ENCODE measurements at regions not wholly inside any gene's neighbourhood (a gene's known extent, or its start where the extent isn't known, plus 50 kb on each side); places are given as distances from the start of the nearest gene placed in this dataset.
"Not testable (repeated sequence)": the region's sequence is repeated elsewhere in the genome, so short reads cannot be mapped to it uniquely, and the experiment has no call there.

DNA sequence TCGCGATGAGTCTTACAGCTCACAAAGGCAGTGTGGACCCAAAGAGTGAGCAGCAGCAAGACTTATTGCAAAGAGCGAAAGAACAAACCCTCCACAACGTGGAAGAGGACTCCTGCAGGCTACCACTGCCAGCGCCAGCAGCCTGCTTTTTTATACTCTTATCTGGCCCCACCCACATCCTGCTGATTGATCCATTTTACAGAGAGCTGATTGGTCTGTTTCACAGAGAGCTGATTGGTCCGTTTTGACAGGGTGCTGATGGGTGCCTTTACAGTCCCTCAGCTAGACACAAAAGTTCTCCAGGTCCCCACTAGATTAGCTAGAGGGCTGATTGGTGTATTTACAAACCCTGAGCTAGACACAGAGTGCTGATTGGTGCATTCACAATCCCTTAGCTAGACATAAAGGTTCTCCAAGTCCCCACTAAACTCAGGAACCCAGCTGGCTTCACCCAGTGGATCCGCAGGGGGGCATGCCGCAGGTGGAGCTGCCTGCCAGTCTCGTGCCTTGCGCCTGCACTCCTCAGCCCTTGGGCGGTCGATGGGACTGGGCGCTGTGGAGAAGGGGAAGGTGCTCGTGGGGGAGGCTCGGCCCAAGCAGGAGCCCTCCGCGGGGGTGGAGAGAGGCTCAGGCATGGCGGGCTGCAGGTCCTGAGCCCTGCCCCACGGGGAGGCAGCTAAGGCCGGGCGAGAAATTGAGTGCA is 75.7 kb downstream of the QDPR start:
- DNase-seq, result not testable (repeated sequence)

DNA sequence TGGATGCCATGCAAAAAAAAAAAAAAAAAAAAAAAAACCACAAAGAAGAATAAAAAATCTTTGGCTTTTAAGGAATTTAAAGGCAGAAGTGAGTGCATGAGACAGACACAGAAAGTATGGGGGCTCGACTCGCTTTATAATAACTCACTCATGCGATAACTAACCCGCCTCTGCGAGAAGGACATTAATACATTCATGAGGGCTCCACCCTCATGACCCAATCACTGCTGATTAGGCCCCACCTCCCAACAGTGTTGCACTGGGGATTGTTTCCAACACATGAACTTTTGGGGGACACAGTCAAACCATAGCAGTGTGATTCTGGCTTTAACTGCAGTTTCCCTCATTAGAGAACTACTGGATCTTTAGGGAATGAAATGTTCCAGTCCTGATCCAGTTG is 78.1 kb downstream of the QDPR start:
- no peak for DNase-seq

DNA sequence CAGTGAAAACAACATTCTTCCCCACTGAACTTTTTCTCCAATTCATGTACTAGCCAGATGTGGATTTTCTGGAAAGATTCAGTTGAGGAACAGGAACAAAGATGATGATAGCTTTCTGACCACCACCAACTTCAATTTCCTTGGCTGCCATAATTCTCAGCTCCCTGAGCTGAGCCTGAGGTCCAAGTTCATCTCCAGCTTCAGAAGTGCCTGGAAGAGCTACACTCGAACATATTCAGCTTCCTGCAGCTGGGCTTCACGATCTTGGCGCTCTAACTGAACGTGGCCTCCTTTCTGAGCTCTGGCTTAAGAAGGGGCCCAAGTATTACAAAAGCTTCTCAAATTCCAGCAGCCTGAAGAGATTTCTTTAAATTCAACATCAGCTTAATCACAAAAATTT is 83.9 kb downstream of the QDPR start:
- DNase-seq, result no peak

DNA sequence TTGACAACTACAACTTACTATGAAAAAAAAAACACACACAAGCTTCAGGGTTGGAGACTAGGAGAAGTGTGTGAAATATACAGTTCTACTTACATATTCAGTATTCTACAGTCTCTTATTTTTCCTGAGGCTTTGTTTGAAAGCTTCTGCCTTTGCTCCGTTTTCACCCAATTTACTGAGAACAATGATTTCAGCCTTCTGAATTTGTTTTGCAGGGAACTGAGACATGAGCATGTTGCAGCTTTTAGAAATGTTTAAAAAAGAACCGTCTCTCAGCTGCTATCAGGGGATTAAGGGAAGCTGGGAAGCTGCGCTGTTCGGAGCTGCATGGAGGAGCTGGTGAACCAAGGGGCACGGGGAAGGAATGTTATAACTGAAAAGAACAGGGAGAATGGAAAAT is 85.7 kb downstream of the QDPR start:
- DNase-seq, result no peak

DNA sequence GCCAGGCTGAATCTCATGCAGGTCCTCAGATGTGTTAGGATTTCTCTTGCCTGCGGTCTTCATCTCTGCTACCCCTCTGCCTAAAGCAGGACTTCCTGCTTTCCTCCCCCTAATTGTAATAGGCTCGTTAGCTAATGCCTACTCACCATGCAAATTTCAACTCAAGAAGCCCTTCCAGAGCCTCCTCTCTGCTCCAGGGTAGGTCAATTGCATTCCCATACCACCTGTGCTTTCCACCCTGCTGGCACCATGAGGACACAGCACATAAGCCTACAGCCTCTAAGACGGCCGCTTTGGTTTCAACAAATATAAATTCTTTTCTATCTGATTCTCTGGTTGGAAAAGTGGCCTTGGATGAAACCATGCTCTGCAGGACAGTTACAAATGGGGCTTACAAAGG is 93.9 kb downstream of the QDPR start:
- DNase-seq, result no peak

DNA sequence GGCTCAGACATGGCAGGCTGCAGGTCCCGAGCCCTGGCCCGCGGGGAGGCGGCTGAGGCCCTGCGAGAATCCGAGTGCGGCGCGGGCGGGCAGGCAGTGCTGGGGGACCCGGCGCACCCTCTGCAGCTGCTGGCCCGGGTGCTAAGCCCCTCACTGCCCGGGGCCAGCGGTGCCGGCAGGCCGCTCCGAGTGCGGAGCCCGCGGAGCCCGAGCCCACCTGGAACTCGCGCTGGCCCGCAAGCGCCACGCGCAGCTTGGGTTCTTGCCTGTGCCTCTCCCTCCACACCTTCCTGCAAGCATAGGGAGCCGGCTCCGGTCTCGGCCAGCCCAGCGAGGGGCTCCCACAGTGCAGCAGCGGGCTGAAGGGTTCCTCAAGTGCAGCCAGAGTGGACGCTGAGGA is 97.5 kb downstream of the QDPR start:
- no peak for DNase-seq

DNA sequence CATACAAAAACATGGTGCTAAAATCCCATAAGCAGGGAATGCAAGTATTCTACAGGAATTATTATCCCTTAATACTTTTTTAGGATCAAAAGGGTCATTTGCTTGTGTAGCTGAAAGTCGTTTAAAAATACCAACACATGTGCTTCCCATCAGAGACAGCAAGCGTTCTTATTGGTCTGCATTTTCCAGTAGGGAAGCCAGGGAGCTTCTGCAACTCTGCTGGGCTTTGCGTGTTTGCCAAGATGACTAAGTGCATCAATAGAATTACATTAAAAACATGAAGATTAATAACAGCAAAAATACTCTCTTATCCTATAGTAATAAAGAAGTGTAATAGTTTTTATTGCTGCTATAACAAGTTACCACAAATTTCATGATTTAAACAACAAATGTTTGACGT is 111.2 kb downstream of the QDPR start:
- DNase-seq, result no peak

DNA sequence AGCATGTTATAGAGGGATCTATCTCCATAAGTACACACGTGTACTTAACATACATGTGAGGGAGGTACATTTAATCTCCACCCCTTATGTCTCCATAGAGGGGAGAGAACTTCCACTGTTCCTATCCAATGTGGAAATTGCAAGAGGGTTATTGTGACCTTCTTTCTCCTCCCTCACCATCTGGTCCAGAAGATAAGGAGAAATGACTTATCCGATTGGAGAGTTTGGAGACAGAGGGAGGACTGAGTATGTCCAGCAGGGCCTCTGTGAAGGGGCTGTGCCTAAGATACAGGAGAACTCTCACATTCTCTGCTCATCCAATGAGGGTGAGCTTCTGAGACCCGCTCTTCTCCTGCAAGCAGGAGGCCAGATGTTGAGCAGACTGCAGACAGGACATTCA is 113.1 kb downstream of the QDPR start:
- DNase-seq, result no peak

DNA sequence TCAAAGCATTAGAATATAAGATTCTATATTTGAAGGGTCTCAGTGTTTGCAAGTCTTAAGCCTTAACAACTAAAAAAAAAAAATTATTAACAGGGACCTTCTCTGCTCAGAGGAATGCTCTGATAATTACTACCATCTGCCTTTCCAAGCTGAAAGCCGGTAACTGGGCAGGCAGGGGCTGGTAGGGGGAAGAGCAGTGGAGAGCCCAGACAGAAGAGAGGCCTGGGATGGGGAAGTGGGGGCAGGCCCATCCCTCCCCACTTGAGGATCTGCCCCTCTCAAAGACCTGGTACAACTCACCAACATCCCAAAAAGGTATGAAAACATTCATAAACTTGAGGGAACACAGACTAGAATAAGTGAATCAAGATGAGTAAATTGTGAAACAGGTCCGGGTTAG is 113.9 kb downstream of the QDPR start:
- no peak for DNase-seq

DNA sequence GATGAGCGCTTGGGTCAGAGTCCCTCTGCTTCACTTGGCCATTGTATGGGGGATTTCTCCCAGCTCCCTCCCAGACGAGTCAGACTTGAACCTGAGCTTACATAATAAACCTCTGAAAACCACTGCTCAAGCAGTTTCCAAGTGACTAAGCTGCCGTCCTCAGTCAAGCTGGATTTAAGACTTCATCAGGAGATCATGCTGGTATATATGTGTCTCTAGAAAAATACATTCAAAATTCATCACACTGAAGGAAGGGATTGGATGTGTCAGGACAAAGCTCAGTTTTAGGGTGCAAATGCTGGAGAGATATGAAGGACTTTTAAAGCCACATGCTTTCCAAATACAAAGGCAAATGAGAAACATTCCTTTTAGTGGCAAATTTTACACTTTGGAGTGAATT is 114.3 kb downstream of the QDPR start:
- DNase-seq, result no peak

DNA sequence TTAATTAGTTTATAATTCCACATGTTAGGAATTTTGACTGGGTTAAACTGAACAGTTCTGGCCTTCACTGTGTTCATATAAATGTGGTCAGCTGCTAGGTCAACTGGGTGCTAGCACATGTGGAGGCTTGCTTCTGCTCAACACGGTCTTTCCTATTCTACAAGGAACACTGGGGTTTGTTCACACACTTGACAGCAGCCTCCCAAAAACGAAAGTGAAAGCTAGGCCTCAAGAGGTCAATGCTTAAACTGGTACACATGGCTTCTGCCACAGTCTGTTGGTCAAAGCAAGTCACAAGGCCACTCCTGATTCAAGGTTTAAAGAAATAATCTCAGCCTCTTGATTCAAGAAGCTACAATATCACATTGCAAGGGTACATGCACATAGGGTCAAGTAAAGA is 126.5 kb downstream of the QDPR start:
- DNase-seq, result peak in 2 of 5 experiments; percentile 3 to 30

DNA sequence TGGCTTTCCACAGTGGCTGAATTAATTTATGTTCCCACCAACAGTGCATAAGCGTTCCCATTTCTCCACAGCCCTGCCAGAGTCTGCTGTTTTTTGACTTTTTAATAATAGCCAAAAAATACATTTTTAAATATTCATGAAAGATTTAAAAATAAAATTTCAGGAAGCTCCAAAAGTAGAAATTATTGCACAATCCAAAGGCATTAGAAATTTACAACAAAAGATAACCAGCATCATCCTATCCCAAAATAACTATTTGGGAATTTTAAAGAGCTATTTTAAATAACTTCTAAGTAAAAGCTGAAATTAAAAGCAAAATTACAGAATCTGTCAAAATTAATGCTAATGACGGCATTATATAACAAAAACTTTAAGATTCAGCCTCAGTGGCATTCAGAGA is 131.5 kb downstream of the QDPR start:
- DNase-seq, result no peak

DNA sequence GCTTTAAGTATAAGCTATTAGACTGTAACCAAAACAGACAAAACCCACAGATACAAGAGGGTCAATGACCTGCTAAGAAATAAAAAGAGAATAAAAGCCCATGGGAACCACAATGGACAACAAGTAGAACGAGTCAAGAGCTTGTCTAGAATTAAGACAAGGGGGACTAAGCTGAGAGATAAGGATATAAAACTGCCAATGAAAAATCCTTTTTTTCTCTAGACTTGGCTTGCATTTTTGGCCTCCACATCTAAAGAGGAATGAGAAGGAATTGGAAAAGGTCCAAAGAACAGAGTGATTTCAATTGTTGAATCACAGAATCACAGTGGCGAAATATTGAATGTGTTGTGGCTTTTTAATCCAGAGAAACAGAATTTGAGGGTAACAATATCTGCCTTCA is 135.7 kb downstream of the QDPR start:
- DNase-seq, result no peak

DNA sequence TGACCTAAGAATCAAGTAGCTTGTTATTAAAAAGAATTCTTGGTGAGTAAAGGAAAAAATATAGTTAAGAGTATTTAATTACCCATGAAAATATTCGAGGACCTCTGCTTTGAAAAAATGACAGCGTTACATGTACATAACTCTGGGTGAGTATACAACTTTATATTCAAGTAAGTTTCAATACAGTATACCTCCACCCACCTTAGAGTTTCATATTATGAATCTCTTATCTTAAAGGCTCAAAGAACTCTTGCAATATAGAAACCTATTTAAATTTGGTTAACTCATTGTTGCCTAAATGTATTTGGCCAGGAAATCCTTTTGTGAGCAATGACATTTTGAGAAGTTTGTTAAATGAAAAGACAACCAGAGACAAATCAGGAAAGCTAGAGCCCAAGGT is 138.2 kb downstream of the QDPR start:
- no peak for DNase-seq

DNA sequence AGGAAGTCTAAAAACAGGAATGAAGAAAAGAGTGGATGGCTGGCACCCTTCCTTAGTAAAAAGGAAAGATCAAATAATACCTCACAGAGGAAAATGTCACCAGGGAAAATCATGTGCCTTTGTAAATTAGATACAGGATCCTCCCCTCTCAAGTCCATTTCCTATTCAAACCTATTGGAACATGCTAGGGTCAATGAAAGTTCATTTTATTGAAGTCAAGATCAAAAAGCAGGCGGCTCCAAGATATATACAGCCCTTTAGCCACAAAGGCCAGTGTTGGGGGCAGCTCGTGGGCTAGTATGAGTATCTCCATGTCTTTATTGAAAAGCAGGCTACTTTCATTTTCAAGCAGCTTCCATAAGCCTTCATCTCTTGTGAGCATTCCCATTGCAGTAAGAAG is 141.1 kb downstream of the QDPR start:
- DNase-seq, result no peak

DNA sequence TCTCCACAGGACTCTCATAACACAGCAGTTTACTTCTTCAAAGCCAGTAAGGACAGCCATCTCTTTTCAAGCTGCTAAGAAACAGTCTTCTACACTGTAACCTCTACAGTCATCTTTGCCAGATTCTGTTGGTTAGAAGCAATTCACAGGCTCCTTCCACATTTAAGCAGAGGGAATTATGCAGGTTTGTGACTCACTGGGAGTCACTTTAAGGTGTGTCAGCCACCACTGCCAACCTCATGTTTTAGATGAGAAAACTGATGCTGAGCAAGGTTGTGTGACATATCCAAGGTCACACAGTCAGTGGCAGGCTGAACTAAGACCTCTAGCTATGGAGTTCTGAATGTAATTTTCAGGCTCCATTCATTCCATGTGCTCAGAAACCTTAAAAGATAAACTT is 143.5 kb downstream of the QDPR start:
- DNase-seq, result no peak

DNA sequence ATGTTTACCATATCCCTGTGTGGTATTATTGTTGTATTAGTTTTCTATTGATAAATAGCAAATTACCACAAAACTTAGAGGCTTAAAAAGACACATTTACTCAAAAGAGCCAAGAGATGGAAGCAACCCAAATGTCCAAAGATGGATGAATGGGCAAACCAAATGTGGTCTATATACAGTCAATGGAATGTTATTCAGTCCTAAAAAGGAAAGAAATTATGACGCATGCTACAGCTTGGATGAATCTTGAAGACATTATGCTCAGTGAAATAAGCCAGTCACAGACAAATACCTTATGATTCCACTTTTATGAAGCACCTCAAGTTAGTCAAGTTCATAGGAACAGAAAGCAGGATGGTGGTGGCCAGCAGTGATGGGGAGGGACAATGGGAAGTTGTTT is 144.7 kb downstream of the QDPR start:
- DNase-seq, result no peak

DNA sequence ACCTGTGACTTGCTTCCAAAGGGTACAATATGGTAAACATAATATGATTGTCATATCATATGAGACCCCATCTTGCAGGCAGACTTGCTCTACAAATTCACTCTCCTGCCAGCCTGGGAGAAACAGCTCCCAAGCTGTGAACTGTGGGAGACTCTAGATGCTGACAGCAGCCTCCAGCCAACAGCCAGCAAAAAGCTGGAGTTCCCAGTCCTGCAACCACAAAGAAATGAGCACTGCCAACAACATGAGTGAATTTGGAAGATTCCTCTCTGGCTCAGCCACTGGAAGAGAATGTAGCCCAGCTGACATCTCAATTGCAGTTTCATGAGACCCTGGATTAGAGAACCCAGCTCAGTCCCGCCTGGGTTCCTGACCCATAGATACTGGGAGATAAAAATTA is 145.4 kb downstream of the QDPR start:
- no peak for DNase-seq

DNA sequence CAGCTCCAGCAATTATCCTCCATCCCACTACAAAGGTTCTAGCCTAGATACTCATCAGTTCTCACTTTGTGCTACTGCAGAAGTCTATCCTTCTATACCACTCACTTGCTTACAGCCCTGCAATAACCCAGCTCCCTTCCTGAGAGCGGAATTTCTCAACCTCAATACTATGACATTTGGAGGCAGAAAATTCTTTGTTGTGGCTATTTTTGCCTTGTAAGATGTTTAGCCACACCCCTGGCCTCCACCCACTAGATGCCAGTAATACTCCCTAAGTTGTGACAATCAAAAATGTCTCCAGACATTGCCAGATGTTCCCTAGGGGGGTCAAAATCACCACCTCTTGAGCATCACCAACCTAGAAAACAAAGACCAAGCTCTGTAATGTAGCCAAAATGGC is 149.5 kb downstream of the QDPR start:
- DNase-seq, result no peak

DNA sequence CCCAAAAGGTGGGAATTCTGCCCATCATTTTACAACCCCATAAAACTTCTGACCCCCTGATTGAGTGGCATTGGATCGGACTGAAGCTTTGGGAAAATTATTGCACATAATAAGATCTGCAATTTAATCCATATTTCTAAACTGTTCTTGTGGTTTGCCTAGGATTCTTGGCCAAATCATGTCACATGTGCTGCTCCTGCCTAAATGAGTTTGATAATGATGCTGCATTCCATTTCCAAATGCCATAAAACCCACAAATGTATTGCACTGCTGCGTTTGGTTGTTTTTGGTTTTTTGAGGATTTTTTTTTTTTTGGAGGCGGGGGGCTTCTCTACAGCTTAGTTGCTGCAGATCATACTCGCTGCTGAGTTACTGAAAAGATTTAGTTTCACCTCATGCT is 153.6 kb downstream of the QDPR start:
- DNase-seq, result no peak

DNA sequence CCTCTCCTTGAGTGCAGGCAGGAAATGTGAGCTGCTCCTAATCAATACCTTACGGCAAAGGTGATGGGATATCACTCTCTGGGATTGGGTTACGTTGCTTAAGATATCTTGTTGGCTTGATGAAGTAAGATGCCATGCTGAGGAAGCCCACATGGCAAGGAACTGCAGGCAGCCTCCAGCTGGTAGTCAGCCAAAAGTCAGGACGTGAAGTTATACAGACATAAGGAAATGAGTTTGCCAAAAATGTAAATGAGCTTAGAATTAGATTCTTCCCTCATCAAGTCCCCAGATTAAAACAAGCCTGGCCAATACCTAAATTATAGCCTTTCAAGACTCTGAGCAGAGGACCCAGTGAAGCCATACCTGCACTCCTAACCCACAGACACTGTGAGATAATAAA is 155.0 kb downstream of the QDPR start:
- no peak for DNase-seq

DNA sequence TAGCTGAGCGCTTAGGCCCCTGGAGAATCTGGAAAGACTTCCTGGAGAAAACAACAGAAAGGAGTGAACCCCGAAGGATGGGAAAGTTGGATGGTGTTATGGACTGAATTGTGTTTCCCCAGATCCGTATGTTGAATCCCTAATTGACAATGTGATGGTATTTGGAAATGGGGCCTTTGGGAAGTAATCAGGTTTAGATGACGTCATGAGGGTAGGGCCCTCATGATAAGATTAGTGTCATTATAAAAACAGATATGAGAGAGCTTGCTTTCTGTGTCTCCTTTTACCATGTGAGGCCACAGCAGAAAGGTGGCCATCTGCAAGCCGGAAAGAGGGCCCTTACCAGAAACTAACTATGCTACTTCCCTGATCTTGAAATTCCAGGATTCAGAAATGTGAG is 159.5 kb downstream of the QDPR start:
- DNase-seq, result no peak

DNA sequence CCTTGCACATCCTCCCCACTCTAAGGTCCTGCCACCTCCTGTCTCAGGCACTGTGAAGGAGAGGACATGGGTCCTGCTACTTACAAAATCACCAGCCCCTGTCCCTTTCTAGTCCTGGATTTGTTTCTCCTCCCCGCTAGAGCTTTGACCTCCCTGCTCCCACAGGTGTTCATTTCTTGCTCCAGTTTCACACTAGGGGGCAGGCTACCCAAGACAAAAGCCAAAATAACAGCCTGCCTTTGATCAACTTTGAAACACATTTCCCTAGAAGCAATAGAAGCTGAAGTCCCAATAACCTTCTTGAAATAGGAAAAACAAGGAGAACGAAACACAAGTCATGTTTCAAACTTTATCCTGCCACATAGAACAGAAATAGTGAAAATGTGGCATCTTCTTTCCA is 164.4 kb downstream of the QDPR start:
- peak in 1 of 5 experiments; percentile 42 for DNase-seq

DNA sequence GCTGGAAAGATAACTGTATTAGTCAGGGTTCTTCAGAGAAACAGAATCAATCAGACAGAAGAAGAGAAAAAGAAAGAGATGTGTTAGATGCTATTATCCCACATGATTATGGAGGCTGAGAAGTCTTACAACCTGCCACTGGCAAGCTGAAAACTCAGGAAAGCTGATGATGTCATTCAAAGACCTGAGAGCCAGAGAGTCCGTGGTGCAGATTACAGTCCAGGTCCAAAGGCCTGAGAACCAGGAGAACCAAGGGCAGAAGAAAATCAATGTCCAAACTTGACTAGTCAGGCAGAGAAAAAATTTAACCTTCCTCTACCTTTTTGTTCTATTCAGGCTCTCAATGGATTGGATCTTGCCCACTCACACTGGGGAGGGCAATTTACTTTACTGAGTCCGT is 172.5 kb downstream of the QDPR start:
- no peak for DNase-seq

DNA sequence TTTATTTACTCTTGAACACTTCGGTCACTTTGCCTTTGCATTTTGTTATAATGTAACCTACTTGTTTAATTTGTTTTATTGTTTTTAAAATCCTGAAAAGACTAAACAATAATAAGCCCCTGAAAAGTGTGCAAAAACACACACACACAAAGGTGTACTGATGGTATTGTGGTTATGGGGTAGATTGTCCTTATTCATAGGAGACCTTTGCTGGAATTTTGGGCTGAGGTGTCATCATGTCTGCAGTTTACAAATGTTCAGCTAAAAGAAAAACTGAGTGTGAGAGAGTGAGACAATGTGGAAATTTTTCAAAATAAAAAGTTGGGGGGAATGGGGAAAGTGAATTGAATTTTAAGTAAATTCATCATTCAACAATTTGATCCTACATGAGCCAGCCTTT is 174.9 kb downstream of the QDPR start:
- DNase-seq, result no peak

DNA sequence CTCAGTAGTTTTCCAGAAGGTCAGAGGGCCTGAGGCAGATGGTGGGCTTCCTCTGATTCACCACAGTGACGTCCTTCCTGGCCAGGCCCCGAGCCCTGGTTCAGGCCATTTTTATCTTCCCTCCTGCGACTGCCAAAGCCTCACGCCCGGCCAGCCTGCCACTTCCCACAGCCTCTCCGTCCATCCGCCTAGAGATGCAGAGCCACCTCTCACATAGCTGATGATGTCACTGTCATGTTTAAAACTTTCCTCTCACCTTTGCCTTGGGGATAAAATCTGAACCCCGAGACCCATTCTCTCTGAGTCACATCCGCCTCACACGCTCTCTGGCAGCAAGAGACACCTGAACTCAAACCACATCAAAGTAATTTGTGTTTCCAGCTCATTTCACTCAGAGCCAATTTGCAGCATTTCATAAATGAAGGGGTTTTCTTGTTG is 175.3 kb downstream of the QDPR start:
- peak in 4 of 5 experiments; percentile 54 to 93 (median 69) for DNase-seq
